LNCAP (cell line): ENCODE measurements at regions not wholly inside any gene's neighbourhood (a gene's known extent, or its start where the extent isn't known, plus 50 kb on each side); places are given as distances from the start of the nearest gene placed in this dataset.

Source experiments
- TF ChIP-seq, protein P1 (sequence below): fragments of 450-650 bp; IDR thresholded peaks from 2 replicates; pipeline ENCODE4 v1.5.1; 2017; ENCODE audit warnings: mild to moderate bottlenecking

DNA sequence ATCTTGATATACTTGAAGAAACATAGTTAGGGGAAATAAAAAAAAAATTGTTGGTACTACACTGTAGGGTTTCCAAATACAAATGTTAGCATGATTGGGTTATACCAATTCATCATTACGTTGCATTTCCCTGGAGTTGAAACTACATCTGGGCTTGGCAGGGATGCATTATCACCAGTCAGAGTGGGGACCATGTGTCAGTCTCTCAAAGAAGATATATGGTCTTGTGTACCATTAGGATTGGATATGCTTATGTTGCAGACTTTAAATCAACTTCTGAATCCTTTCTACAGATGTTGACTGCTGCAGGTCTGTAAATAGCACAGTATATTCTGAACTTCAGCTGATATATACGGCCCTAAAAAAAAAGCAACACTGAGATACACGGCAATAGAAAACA lies 188.5 kb downstream of the SLIT2 start:
- TF ChIP-seq, protein P1, sequence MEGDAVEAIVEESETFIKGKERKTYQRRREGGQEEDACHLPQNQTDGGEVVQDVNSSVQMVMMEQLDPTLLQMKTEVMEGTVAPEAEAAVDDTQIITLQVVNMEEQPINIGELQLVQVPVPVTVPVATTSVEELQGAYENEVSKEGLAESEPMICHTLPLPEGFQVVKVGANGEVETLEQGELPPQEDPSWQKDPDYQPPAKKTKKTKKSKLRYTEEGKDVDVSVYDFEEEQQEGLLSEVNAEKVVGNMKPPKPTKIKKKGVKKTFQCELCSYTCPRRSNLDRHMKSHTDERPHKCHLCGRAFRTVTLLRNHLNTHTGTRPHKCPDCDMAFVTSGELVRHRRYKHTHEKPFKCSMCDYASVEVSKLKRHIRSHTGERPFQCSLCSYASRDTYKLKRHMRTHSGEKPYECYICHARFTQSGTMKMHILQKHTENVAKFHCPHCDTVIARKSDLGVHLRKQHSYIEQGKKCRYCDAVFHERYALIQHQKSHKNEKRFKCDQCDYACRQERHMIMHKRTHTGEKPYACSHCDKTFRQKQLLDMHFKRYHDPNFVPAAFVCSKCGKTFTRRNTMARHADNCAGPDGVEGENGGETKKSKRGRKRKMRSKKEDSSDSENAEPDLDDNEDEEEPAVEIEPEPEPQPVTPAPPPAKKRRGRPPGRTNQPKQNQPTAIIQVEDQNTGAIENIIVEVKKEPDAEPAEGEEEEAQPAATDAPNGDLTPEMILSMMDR: no peak

DNA sequence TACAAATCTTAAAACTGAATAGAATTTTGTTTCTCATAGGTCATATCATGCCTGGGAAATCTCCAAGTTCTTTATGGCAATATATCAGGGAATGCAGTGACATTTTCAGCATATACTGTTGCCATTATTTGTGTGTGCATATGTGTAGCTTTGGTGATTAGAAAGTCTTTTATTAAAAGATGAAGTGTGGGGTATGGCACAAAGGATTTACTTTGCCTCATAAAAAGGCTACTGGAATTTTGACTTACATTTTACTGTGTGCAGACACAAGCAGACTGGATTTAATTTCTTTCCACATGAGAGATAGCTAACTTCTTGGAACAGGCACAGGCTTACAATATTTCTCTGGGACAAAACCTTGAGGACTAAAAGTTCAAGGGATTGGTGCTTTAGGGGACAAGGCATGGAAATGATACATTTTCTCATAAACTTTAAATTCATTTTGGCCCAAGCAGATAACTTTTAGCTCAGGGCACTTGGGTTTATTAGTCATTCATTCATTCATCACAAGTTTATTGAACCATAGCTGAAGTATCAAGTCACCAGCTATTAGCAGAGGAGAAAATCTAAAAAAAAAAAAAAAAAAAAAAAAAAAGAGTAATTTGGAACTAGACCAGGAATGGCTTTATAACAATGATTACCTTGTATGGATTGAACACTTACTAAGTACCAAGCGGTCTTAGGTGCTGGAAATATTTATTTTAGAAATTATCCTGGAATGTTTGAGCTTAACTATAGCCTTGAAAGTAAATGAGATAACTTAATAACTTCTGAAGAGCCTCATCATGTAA lies 191.5 kb downstream of the SLIT2 start:
- TF ChIP-seq, protein P1: no peak

DNA sequence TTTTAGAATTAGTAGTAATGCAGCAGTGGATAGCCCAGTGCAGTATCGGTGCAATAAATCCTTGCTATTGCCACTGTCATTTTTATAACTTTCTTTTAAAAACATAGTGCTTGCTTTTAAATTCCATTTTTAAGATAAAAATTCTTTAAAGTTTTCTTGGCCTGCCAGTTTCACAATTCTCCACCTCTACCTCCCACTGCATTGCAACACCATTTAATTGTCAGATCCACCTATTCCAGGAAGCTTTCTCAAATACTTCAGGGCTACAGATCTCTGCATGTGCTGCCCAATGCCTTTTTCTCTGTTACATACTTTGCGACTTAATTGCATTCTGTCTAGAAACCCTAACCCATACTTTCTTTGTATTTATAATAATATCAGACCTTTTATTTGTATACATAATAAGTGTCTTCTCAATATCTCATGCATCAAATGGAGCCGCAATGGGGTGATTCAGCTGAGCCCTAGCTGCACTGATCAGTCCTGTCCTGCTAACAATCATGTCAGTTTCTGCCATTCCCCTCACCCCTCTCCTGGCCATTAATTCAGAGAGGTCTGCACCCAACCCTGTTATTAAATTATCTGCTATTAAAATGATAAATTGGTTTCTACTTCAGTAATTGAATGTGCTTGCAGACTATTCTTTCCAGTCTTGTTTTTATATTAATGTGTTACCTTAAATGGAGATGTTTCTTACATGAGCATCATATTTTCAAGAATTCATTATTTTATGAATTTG lies 193.1 kb downstream of the SLIT2 start:
- TF ChIP-seq, protein P1: no peak

DNA sequence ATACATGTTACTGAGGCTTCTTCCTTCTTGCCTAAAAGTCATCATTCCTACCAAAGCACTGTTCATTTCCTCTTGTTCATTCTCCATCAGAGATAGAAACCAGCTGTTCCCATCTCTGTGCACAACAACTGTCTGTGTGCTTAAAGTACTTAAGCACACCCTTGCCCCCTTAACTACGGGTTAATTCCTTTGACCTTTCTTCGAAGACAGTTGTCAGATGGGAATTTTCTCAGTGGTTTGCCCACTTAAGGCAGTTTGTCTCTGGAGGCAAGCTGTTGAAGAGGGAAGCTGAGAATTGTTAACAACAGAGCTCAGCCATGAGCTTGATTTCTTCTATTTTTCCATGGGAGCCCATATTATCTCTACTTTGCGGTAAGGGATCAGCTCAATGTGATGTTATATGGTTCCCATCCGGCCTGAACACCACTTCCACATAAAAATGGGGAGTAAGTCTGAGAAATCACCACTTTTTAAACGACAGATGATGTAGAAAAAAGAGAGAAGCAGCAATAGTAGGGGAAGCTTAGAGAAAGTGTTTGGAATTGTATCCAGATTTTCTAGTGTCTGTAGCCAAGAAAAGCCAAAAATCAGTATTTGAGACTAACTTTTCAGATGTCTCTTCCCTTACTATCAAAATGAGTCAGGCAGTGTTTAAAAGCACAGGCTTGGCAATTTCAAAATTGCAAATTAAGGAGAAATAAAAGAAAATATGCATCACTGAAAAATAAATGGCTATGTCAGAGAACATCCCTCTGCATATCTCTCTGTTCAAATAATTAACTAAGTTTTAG lies 194.4 kb downstream of the SLIT2 start:
- TF ChIP-seq, protein P1: no peak

DNA sequence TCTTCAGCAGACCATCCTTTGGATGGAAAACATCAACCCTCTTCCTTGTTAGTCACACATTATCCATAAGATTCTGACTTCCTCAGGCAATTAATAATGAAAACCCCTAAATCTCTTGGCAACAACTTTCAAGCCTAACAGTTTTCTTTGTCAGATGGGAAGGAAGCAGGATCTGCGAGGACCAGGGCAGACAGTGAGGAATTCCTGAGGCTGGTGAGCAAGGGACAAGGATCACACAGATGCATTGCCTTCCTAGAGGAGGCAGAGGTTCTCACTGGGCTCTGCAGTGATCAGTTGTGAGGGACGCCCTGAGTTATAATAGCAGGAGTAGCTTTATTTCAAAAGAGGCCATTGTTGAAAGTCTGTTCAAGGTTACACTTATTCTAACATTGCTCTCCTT lies 195.4 kb downstream of the SLIT2 start:
- TF ChIP-seq, protein P1: no peak

DNA sequence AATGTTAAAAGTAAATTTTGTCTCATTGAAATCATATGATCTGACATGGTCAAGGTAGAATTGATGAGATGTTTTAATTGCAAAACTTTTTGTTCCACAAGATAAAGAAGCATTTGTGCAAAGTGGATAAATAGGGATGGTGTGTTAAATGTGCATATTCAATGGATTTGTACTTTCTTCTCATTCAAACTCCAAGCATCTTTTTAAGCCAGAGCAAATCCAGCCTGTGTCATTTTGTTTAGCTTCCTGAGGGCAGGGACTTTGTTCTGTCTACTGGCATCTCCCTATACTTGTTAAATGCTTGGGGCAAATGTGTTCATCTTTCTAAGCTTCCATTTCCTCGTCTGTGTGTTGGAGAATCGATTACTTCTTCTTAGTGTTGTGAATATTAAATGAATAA lies 200.3 kb downstream of the SLIT2 start:
- TF ChIP-seq, protein P1: no peak

DNA sequence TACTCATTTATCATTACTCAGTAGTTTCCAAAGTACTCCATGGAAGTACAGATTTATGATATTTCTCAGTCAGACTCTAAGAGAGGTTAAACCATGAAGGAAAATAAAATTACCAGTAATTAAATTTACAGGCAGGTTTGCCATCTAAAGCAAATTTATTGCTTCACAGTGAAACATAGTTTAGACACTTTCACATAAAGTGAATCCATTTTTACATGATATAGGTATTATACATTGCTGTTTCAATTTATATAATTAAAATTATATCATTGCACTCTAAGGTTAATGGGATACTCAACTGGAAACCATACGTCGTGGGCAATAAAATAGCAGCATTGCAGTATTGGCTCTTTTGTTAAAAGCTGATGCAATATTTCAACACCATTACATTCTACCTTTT lies 202.8 kb downstream of the SLIT2 start:
- TF ChIP-seq, protein P1: no peak
